NCI-H82 (cell line): ENCODE measurements at regions not wholly inside any gene's neighbourhood (a gene's known extent, or its start where the extent isn't known, plus 50 kb on each side); places are given as distances from the start of the nearest gene placed in this dataset.
A peak's percentile ranks its signal among the peaks of the same experiment; 100 is the strongest.

Experiments
- DNase-seq: peaks from one replicate; lab custom pipeline; 2025; lab: John Stamatoyannopoulos, UW

DNA sequence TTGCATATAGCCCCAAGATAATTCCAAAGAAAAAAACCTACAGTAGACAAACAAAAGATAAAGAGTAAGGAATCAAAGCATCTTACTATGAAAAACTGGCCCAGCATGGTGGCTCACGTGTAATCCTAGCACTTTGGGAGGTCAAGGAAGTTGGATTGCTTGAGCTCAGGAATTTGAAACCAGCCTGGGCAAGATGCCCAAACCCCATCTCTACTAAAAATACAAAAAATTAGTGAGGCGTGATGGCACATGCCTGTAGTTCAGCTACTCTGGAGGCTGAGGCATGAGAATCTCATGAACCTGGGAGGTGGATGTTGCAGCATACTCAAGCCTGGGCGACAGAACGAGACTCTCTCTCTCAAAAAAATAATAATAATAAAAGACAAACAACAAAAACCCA lies 764.7 kb upstream of the KIF2B start:
- no peak for DNase-seq

DNA sequence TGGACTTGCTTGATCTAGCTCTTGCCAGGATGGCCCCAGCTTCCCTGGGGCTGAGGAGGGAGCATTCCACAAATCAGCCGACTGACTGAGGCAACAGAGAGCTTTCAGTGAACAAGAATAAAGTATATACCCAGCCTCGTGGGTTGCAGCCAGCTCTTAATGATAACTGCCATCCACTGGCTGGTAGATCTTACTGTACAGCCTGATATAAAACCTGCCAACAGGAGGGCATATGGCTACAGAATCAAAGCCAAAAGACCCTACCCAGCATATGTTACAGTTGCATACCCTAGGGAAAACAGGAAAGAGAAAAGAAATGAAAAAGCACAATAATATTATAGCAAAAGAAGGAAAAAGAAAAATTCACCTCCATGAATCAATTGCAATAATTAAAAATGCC lies 775.9 kb upstream of the KIF2B start:
- DNase-seq = no peak

- DNase-seq = no peak
Measured at GRCh38 chr17:53039981-53040380, 782.7 kb upstream of the KIF2B start.

GRCh38 chr17:53033297-53033696 lies 789.4 kb upstream of the KIF2B start:
- no peak for DNase-seq

DNA sequence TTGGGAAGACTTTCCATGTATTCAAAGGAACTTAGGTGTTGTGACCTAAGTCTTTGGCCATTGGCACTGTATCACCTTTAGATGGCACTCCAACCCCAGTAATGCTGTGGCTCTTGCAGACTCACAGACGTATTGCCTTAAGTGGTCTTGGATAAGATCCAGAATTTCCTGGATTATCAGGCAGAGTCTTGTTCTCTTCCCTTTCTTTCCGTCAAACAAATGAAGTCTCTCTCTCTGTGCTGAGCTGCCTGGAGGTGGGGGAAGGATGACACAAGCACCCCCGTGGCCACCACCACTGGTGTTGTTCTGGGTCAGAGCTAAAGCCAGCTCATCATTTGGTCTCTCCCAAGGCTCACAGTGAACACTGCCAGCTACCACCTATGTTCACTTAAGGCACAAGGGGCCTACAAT lies 789.9 kb upstream of the KIF2B start:
- peak; percentile 88 for DNase-seq

GRCh38 chr17:53017227-53017626 lies 805.5 kb upstream of the KIF2B start:
- no peak for DNase-seq

GRCh38 chr17:53016085-53016484 lies 806.6 kb upstream of the KIF2B start:
- DNase-seq = no peak

- DNase-seq = no peak
Measured at GRCh38 chr17:53012364-53012763, 810.4 kb upstream of the KIF2B start.

- DNase-seq = no peak
Measured at GRCh38 chr17:53006006-53006405, 816.7 kb upstream of the KIF2B start.

DNA sequence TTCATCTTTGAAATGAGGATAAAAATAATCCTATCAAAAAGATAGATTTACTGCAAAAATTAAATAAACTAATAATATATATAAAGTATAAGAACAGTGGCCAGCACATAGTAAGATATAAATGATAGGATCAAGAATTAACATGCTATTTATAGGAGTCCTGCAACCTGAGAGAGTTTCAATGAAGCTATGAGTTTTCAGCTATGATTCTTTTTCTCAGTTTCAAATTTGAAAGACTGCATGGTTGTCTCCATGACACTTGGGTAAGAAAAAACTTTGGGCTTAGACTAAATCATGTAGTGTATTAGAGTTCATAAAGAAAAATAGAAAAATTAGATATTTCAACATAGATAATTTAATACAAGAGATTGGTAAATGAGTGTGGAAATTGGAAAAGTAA lies 817.8 kb upstream of the KIF2B start:
- no peak for DNase-seq

DNA sequence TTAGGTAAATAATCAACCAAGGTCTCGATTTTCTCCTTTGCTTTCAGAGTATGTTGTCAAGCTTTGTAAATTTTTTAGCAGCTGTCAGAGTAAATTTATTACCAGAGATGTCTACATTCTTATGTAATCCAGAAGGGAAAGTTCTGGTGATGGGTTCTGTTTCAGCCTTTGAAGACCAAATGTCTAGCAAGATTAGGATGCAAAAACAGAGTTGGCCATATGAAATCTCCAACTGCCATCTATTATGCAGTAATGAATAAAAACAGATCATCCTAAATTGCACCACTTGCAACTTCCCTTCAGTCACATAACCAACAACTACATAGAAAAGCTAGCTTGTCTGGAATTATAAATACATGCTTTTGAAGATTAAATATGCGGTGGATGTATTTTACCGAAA lies 826.8 kb upstream of the KIF2B start:
- no peak for DNase-seq

DNA sequence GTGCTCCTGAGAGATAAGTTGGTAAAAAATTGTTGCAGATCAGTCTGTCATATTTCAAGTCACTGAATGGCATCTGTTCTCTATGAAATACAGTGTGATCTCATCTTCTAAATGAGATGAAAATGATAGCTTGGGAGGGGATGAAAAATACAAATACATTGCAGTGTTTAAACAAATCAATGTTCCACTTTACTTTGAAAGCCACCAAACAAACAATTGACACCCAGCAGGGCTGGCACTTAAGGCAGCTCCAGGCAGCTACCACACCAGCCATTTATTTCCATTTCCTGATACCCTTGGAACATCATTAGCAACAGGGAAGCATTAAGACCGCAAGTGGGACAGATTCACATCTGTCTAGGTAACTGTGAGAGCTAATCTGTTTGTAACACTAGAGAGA lies 827.6 kb upstream of the KIF2B start:
- DNase-seq = no peak

- peak; percentile 37 for DNase-seq
Measured at GRCh38 chr17:52986056-52986662, 827.6 kb upstream of the CA10 start.

DNA sequence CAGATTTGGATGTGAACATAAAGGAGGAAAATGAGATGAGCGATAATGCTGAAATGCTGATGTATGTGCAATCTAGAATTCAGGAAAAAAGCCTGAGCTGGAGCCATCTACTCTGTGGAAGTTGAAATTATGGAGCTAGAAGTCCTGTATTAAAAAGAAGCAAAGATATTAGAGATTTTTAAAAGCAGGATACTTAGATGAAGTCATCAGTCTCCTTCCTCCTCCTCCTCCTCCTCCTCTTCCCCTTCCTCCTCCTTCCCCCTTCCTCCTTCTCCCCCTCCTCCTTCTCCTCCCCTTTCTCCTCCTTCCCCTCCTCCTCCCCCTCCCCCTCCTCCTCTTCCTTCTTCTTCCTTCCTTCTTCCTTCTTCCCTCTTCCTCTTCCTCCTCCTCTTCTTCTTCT lies 823.8 kb upstream of the CA10 start:
- no peak for DNase-seq

DNA sequence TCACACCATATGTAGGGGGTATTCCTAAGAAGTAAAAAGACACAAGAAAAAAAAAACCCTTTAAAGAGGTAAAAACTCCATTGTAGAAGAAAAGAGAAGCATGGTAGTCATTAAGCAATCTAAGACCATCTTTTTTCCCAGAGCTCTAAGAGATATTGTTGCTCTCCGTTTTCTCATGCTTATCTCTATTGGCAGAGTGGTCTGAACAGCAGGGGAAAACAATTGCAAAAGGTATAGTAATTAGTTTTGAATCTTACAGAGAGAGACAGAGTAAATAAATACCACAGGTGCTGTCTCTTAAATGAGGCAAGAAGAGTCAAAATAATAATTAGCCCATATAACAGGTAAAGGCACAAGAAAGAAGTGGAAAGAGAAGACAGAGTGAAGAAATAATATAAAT lies 821.4 kb upstream of the CA10 start:
- DNase-seq = no peak

- DNase-seq = no peak
Measured at GRCh38 chr17:52965856-52966255, 807.3 kb upstream of the CA10 start.

- DNase-seq = peak; percentile 43
Measured at GRCh38 chr17:52961751-52962150, 803.2 kb upstream of the CA10 start.

DNA sequence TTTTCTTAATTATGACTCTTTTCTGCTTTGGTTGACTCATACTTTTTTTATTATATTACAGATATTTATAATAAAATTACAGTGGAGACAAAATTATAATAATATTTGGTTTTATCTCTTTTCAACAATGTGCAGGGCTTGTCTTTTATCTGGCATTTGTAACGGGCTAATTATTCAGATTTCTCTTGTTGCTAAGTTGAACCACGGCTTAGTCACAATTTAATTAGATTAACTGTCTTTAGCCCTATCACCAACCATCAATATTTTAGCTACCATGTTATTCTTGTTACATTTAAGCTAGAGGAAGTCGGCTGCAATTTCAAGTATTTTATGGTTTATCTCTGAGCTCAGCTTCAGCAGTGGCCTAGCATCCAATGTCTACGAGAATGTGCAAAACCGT lies 798.9 kb upstream of the CA10 start:
- peak; percentile 7 for DNase-seq

DNA sequence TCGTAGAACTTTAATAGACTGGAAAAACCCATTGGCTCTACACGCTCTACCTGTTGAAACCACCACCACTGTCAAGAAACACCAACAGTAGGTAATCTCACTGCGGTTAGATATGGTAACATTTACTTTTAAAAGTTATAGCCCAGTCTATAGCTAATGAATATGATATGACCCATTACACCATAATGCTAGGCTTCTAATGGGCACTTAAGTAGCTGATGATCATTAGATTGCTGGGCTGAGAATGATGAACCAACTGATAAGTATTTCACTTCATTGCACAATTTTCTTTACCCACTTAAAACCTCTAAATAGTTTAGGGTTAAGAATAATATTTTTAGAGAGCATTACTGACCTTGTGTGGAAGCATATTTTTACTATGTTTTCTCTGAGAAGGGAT lies 788.9 kb upstream of the CA10 start:
- no peak for DNase-seq

DNA sequence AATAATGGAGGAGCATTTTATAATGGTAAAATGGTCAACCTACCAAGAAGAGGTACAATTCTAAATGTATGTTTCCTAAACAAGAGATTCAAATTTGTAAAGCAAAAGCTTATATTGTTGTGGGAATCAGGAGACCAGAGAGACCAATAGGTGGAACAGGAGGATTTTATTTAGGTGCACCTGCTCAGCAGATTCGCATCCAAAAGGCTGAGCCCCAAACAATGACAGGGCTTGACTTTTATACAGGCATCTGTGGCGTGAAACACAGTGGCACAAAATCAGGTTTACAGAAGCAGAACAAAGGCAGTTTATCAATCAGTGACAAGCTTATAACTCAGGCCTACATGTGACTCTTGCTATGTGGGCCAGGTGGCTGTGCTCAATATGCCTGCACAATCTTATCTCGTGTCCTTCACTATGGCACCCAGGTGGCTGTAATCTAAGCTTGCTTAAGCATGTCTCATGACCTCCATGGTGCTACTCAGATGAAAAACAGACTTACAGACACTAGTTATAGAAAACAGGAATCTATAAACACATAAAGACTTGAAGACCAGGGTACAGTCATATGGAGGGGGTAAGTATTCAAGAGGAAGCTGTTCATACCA lies 780.2 kb upstream of the CA10 start:
- no peak for DNase-seq

DNA sequence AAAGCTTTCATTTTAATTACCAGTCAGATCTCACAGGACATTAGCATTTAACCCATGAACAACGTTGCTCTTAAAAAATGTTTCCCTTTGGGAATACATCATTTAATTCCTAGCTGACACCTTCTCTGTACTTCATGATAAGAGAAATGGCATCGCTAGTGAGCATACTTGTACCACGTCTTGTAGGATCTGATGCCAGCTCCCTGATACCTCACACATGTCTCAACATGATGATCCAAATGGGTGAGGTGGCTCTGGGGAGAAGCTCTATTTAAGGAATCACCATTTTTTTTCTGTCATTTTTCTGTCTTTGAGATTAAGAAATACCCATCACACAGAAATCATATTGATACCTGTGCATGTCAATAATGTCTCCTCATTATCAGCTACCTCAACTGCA lies 772.1 kb upstream of the CA10 start:
- DNase-seq = no peak

DNA sequence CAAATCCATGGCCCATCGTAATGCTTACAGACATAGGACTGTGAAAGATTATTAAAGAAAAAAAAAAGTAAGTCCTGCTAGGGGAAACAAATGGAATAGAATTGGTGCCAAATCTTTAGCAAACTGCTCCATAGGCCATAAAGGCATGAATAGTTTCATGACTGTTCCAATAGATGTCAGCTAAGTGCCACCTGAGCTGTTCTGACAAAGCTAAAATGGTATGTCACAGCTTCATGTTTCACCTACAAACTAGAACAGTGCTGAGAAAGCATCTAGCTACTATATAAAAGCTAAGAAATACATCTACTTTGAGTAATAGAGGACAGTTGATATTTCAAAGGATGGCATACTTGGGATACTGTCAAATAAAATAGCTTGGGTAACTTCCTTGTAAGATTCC lies 771.6 kb upstream of the CA10 start:
- no peak for DNase-seq

DNA sequence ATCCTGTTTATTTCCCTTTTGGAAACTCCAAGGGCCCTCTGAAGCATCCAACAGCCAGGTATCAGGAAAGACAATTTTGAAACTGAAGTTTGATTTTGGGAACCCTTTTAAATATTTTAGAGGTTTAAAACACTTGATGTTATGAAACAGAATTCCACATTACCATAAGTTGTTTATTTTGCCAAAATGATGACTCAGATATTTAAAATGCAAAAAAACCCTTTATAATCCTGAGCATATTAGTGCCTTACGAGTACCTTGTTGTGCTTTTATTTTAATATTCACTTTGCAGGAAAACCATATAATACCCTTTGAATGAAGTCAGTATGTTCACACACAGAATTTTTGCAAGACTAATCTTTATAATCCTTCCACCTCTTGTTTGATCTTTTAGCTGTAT lies 765.1 kb upstream of the CA10 start:
- no peak for DNase-seq

DNA sequence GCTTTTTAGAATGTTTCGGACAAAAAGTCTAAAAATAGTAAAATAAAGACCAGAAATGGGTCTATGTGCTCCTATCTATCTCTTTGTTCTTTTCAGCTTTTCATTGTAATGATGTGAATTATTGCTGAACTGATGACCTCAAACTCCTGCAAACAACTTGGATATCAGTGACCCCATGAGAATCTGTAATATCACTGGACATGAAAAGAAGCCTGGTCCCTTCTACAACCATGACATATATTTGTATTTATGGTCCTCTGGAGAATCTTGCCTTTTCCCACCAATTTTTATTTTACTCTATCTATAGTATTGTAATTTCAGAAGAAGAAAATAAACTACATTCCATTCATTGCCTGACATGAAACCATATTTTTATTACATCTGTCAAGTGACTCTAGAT lies 740.7 kb upstream of the CA10 start:
- DNase-seq = no peak
